Right lobe of liver (tissue), 4 donors: ENCODE measurements at regions not wholly inside any gene's neighbourhood (a gene's known extent, or its start where the extent isn't known, plus 50 kb on each side); places are given as distances from the start of the nearest gene placed in this dataset.

Experiments
- CTCF ChIP-seq, 4 donors: fragments of 200-600 bp in 3 of 4; fragments of 450-650 bp in 1 of 4; IDR thresholded peaks; one replicate each; pipeline versions ENCODE4 v1.5.1 to v1.8.0; 2016 to 2022; ENCODE audit warnings: antibody characterized with exemption in 4 of 4, mild to moderate bottlenecking in 2 of 4
- POLR2A ChIP-seq: fragments of 450-650 bp; IDR thresholded peaks from one replicate; pipeline ENCODE4 v1.6.1; 2017; ENCODE audit warnings: antibody characterized with exemption, mild to moderate bottlenecking
- donor health status: DM: no; HTN: no; CAD: no.
- donor health status: DM: no; HTN: no; CAD: no.
- donor health status: DM: no; HTN: yes; CAD: no.

- no peak for TF ChIP-seq CTCF (IDR thresholded peaks at IDR 0.05)
- TF ChIP-seq POLR2A = no peak
Observed at GRCh38 chr6:12221856-12222255, 68.3 kb upstream of the EDN1 start.
